PC-3 (cell line): ENCODE measurements at regions not wholly inside any gene's neighbourhood (a gene's known extent, or its start where the extent isn't known, plus 50 kb on each side); places are given as distances from the start of the nearest gene placed in this dataset.

Experiments
- ATAC-seq: fragments of 200-7000 bp; cut with Tn5 transposase; 2 replicates; pipeline ENCODE4 v1.9.1; 2020; ENCODE audit warnings: mild to moderate bottlenecking, moderate library complexity
- BruUV-seq: library from RNA; stranded (reverse); fragments of 400-500 nt; replicated peaks from 2 replicates; lab custom pipeline; 2021; lab: Mats Ljungman, UMichigan
- CTCF ChIA-PET: fragments of 300-600 bp; sonication (Branson Sonifier 250); formaldehyde crosslinking; loops from one replicate; lab custom pipeline; 2022; ENCODE audit warnings: antibody characterized with exemption; lab: Charles Lee
- POLR2A ChIA-PET: fragments of 300-600 bp; sonication (Branson Sonifier 250); formaldehyde crosslinking; loops from one replicate; lab custom pipeline; 2022; ENCODE audit warnings: antibody characterized with exemption; ENCODE audit not compliant: unreplicated experiment; lab: Charles Lee
- DNase-seq: peaks from one replicate; pipeline ENCODE4 v3.0.0-alpha.2; 2015
- H2AFZ ChIP-seq: fragments of 300-600 bp; sonication (generic); 2 replicates; pipeline ENCODE4 v1.6.0; 2016; ENCODE audit warnings: antibody characterized with exemption, low read length
- H3F3A ChIP-seq: fragments of 300-600 bp; sonication (generic); one replicate; pipeline ENCODE4 v1.6.0; 2017; ENCODE audit warnings: antibody characterized with exemption, low read length, control low read depth, mild to moderate bottlenecking; ENCODE audit not compliant: unreplicated experiment
- H3K27ac ChIP-seq: fragments of 300-600 bp; sonication (generic); 2 replicates; pipeline ENCODE4 v1.5.1; 2016; ENCODE audit warnings: mild to moderate bottlenecking, low read length
- H3K27me3 ChIP-seq: fragments of 300-600 bp; sonication (generic); 2 replicates; pipeline ENCODE4 v1.6.1; 2016; ENCODE audit warnings: low read length, mixed read lengths
- H3K36me3 ChIP-seq: fragments of 300-600 bp; sonication (generic); 2 replicates; pipeline ENCODE4 v1.6.1; 2016; ENCODE audit warnings: low read depth, mixed run types, low read length, mixed read lengths
- H3K4me1 ChIP-seq: fragments of 300-600 bp; sonication (generic); 2 replicates; pipeline ENCODE4 v1.5.1; 2016; ENCODE audit warnings: low read length; ENCODE audit not compliant: insufficient read depth
- H3K4me2 ChIP-seq: fragments of 300-600 bp; sonication (generic); 2 replicates; pipeline ENCODE4 v1.6.0; 2016; ENCODE audit warnings: low read length
- H3K4me3 ChIP-seq: fragments of 300-600 bp; sonication (generic); 2 replicates; pipeline ENCODE4 v1.5.1; 2016; ENCODE audit warnings: mild to moderate bottlenecking, low read length, mixed read lengths
- H3K79me2 ChIP-seq: fragments of 300-600 bp; sonication (generic); 2 replicates; pipeline ENCODE4 v1.6.1; 2017; ENCODE audit warnings: low read length, mixed read lengths
- H3K9ac ChIP-seq: fragments of 300-600 bp; sonication (generic); 2 replicates; pipeline ENCODE4 v1.6.0; 2016; ENCODE audit warnings: mild to moderate bottlenecking, low read length
- H3K9me2 ChIP-seq: fragments of 300-600 bp; sonication (generic); replicated peaks from 2 replicates; pipeline ENCODE4 v1.6.1; 2016; ENCODE audit warnings: mixed run types, low read length, mixed read lengths
- H3K9me3 ChIP-seq: fragments of 300-600 bp; sonication (generic); 2 replicates; pipeline ENCODE4 v1.6.1; 2016; ENCODE audit warnings: low read length, mixed read lengths
- H4K20me1 ChIP-seq: fragments of 300-600 bp; sonication (generic); 2 replicates; pipeline ENCODE4 v1.6.1; 2016; ENCODE audit warnings: low read length, mixed read lengths
- CTCF ChIP-seq: fragments of 300-600 bp; sonication (generic); conservative IDR thresholded peaks from 2 replicates; pipeline ENCODE4 v1.5.1; 2017; ENCODE audit warnings: antibody characterized with exemption, low read depth, mild to moderate bottlenecking, low read length
- EZH2 ChIP-seq: fragments of 300-600 bp; sonication (generic); IDR thresholded peaks from one replicate; pipeline ENCODE4 v1.6.1; 2017; ENCODE audit warnings: antibody characterized with exemption, mild to moderate bottlenecking, low read length; ENCODE audit not compliant: unreplicated experiment
- EZH2phosphoT487 ChIP-seq: fragments of 300-600 bp; sonication (generic); IDR thresholded peaks from 2 replicates; pipeline ENCODE4 v1.6.1; 2018; ENCODE audit warnings: mild to moderate bottlenecking, antibody characterized with exemption, low read length, borderline replicate concordance
- intact Hi-C: fragments of 100-400 bp; cut with micrococcal nuclease; formaldehyde crosslinking; loops from 2 replicates; pipeline ENCODE4 v1.9.0; 2023

- Histone ChIP-seq H4K20me1 (no peaks in the 10 kb centered on the region), H3K4me3 (no peak overlapping the region), H3K9me3 (no peaks in the 10 kb centered on the region), H3K27me3 (peaks cover 43% of the 10 kb centered on the region), H3K9me2 (no peaks in the 10 kb centered on the region), H3K4me2 (no peak overlapping the region), H3K36me3 (no peaks in the 10 kb centered on the region), H2AFZ (no peak overlapping the region), H3K9ac (no peak overlapping the region), H3K79me2 (no peaks in the 10 kb centered on the region), H3K4me1 (peaks cover 22% of the 10 kb centered on the region), H3F3A (no peaks in the 10 kb centered on the region), H3K27ac (no peak overlapping the region)
- POLR2A ChIA-PET: no interaction called here
- ATAC-seq (no peak), DNase-seq (no peak)
- TF ChIP-seq EZH2 (no peak), CTCF (no peak), EZH2phosphoT487 (no peak)
- no TSS peak for BruUV-seq
- CTCF ChIA-PET: no interaction called here
- intact Hi-C loops: no loop called here
Observed at GRCh38 chr20:17169585-17170136, 57.2 kb upstream of the PCSK2 start.

- peak; percentile 69 for DNase-seq
- H3F3A ChIP-seq: no peaks in the 10 kb centered on the region
- no peaks in the 10 kb centered on the region for H4K20me1 ChIP-seq
- no TSS peak for BruUV-seq
- no peak overlapping the region for H2AFZ ChIP-seq
- H3K9ac ChIP-seq: no peak overlapping the region
- H3K4me1 ChIP-seq: peaks cover 22% of the 10 kb centered on the region
- ATAC-seq: peak; percentile 33
- no peaks in the 10 kb centered on the region for H3K9me2 ChIP-seq
- ChIA-PET CTCF (interaction anchor here (0.6 kb wide), 1 partner anchor 32 kb away, joined by 4 read pairs; no protein-coding TSS in a partner anchor), POLR2A (no interaction called here)
- H3K27ac ChIP-seq: no peak overlapping the region
- H3K4me2 ChIP-seq: 0 out of 2 replicates have a peak overlapping the region, but pooled peaks have one; percentile 17
- intact Hi-C loops: no loop called here
- no peaks in the 10 kb centered on the region for H3K36me3 ChIP-seq
- no peak overlapping the region for H3K4me3 ChIP-seq
- H3K79me2 ChIP-seq: no peaks in the 10 kb centered on the region
- H3K9me3 ChIP-seq: no peaks in the 10 kb centered on the region
- H3K27me3 ChIP-seq: peaks cover 52% of the 10 kb centered on the region
- TF ChIP-seq EZH2: no peak
- TF ChIP-seq EZH2phosphoT487: no peak
- no peak for TF ChIP-seq CTCF
Observed at GRCh38 chr20:17171746-17172280, 55.0 kb upstream of the PCSK2 start.

- TF ChIP-seq EZH2phosphoT487 (no peak), CTCF (no peak), EZH2 (no peak)
- H3K9me2 ChIP-seq: no peaks in the 10 kb centered on the region
- no peak; the same call in 1 of the 2 replicates for ATAC-seq
Observed at GRCh38 chr20:17172836-17173516, 53.9 kb upstream of the PCSK2 start.

More at GRCh38 chr20:17172836-17173516, 53.9 kb upstream of the PCSK2 start:
- Histone ChIP-seq H3F3A (no peaks in the 10 kb centered on the region), H3K4me3 (no peak overlapping the region), H3K4me1 (peaks cover 22% of the 10 kb centered on the region), H4K20me1 (no peaks in the 10 kb centered on the region), H3K36me3 (no peaks in the 10 kb centered on the region), H3K9ac (no peak overlapping the region), H3K4me2 (peak overlapping the region; percentile 9; the same call in 1 of the 2 replicates), H3K9me3 (no peaks in the 10 kb centered on the region), H3K27me3 (peaks cover 53% of the 10 kb centered on the region), H2AFZ (no peak overlapping the region), H3K27ac (no peak overlapping the region), H3K79me2 (no peaks in the 10 kb centered on the region)
- ChIA-PET CTCF (no interaction called here), POLR2A (no interaction called here)
- no TSS peak for BruUV-seq
- no peak for DNase-seq
- intact Hi-C loops: no loop called here
